GM18507 (cell line): ENCODE measurements at regions not wholly inside any gene's neighbourhood (a gene's known extent, or its start where the extent isn't known, plus 50 kb on each side); places are given as distances from the start of the nearest gene placed in this dataset.

Experiments used
- DNase-seq: peaks from one replicate; pipeline ENCODE4 v3.0.0; 2011; ENCODE audit warnings: low read depth; ENCODE audit not compliant: insufficient read length; ENCODE audit errors: extremely low spot score
- FAIRE-seq: peaks from 2 replicates; lab custom pipeline; 2011; peaks lifted over from hg19 to GRCh38; lab: Jason Lieb, UNC

DNA sequence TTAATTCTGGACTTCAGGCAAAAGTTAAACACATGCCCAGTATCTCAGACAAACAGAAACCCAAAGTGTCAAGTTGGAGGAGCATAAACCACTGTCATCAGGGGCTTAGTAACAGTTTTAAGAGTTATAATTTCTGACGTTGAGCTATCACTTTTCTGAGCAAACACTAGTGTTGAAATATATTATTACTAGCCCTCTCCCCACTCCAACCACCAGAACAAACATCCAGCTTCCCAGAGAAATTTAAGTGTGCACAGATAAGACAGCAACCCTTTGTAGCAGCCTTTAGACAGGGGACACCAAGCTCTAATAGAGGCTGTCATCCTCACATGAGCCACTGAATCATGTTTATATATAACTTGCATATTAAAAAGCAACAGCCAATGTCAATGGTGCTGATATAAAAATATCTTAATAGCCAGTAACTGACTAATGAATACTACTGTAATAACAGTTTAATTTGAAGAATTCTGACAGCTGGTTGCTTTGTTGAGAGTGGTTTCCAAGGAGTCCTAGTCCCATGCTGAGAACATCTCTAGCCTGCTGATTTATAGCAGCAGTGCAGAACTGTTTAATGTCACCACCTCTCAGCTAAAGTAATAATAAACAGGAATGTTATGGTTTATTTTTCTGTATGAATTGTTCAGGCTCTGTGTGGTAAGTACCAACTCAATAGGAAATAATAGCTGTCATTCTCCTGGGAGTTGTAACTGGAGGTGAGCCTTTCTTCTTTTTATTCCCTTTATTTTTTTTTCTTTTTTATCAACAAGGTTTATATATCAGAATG, 528.7 kb upstream of the ZNF608 start:
- FAIRE-seq (no peak), DNase-seq (no peak)

DNA sequence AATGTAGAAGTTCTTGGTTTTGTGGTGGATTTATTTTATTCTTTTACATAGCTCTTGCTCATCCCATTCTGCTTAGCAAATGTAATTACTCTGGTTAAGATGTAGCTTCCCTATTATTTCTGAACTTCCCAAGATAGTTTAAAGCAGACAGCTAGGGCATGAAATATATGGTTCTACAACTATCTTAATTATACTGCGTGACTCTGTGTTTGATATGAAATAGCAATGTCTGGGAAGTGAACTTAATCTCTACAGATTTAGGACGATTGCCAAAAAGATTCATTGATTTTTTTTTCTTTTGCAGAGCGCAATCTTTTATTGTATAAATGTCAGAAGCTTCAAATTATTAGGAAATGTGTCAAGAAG, 529.3 kb upstream of the ZNF608 start:
- FAIRE-seq (no peak), DNase-seq (no peak)

DNA sequence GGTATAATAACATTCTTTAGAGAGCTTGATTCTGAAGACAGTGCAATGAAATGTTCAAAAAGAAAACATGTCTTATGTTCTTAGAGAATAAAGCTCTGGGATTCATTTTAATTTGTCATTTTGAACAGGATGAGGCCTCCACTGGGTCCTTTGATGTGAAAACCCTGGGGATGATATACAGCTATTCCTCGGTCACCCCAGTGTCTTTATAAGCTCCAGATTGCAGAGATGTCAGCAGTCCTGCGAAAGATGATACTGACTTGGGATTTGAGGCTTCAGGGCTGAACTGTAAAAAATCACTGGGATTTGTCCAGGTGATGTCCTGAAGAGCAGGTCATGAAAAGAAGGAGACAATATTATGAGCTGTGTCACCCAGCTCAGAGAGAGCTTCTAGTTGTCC, 529.7 kb upstream of the ZNF608 start:
- FAIRE-seq (no peak), DNase-seq (no peak)

DNA sequence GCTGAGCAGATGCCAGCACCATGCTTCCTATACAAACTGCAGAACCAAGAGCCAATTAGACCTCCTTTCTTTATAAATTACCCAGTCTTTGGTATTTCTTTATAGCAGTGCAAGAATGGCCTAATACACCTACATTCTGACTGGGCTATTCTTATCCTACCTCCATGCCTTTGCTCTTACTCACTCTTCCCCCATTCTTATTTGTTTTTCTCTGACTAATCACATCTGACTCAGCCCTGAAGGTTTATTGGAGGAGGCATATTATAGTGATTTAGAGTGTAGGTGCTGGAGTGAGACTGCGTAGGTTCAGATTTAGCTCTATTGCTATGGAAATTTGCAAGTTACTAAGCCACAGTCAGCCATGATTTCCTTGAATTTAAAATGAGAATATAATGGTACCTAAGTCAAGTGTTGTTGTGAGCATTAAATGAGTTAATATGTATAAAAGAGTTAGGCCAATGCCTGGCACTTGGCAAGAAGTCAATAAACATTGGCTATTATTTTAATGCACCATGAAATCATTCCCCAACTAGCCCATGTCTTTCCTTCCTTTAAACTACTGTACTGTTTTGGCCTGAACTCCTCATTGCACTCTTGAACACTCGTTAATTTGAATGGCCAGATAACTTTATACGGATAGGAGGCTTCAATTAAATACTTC, 531.2 kb upstream of the ZNF608 start:
- FAIRE-seq = no peak
- no peak for DNase-seq

DNA sequence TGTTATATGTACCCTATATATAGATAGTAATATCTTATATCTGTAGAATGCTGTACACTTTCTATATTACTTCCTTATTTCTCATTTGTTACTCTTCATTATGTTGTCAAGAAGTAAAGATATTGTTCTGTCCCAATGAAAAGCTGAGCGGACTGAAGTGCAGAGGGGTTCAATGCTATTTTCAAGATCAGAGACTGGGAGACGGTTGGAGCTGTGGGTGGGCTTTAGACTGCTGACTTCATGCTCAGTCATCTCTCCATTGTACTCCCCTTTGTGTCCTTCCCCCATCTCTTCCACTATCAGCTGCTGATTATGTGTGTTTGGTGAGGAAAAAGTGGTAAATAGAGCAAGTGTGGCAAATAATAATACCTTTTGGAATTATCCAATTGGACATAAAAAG, 532.3 kb upstream of the ZNF608 start:
- FAIRE-seq (no peak), DNase-seq (no peak)

DNA sequence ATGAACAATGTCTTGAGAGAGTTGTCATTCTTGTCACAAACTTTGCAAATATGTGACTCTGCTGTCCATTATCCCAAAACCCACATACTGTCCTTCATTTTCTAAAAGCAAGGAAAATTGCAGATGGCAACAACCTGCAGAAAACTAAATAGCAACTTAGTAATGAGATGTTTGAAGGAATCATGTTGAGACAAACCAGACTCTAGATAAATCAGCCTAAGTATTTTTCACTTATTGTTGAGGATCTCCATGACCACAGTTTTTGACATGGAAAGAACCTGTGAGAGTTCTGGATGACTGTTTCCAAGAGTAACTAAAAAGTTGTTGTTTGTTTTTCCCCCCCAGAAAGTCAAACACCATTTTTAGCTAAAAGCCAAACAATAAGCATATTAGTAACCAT, 535.2 kb upstream of the ZNF608 start:
- FAIRE-seq (no peak), DNase-seq (no peak)

DNA sequence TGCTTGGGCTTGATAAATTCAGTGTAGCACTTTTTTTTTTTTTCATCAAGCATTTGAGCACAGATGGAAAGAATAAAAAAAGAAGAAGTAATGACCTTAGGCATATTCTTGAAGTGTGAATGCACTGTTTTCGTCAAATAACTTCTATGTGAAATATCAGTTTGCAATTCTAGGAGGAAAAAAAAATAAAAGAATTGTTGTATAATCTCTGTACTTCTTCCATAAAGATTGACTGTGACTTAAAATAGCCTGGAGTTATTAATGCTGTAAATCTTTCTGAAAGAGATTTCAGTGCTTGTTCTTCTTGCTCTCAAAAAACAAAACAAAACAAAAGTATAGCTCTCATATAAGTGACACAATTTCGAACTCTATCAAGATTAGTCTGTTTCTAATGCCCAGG, 536.9 kb upstream of the ZNF608 start:
- no peak for DNase-seq
- FAIRE-seq = no peak

DNA sequence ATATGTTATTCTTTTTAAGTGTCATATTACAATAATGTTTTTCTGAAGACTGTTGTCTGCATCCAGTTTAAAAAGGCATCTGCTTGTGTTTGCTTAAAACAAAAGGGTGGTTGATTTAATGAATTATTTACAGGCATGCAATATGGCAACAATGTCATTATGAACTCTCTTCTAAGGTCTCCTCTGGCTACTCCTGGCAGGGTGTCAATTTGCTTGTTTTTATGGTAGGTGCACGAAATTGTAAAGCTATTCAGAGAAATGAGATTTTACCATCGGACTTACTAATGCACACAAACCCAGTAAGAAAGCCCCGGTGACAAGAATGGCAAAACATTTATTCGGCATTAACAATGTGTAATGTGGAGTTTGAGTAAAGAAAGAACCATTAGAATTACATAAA, 539.8 kb upstream of the ZNF608 start:
- FAIRE-seq (no peak), DNase-seq (no peak)

DNA sequence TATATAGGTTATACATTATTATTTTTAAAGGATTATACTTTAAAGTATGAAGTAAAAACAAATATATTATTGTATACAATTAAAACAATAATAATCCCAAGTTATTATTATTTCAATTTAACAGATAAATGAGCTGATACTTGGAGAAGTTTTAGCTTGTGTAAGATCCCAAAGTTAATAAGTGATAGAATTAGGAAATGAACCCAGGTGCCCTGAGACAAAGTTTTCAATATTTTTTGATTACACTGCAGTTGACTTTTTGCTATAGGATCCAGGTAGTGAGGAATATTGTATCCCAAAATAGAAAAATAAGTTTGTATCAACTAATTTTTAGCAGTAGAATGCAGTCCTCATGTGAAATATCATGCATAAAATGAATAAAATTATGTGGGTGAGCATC, 543.2 kb upstream of the ZNF608 start:
- FAIRE-seq (no peak), DNase-seq (no peak)

DNA sequence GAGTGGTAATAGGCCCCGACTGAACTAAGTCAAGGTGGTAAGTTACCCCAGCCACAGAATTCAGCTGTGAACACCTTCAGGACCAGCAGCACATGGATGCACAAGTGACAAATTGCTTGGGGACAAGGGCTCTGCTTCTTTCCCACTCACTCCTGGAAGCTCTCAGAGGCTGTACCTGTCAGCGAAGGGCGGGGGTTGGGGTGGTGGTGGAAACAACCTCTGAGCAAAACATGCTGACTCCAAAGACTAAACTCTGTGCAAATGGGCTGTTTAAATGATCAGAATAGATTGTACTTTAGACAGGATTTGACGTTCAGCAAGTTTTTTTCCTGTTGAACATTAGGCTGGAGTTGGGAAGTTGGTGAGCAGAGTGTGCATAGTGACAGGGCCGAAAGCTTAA, 544.5 kb upstream of the ZNF608 start:
- no peak for FAIRE-seq
- DNase-seq = no peak

DNA sequence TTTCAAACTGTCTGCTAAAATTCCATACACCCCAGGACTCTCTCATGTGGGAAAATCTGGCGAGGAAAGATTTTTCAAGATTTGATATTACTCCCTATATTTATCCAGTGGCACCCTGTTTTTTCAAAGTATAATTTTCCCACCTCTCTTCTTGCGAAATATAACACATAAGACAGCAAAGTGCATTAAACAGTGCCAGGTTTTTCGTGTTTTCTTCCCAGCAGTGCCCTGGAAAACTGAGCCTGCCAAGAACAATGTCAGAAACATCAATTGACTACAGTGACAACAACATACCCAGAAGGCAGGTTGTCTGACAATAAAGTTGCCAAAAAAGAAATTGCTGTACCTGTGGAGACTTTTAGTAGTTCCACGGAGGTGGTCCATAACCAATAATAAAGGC, 545.0 kb upstream of the ZNF608 start:
- DNase-seq (no peak), FAIRE-seq (no peak)

DNA sequence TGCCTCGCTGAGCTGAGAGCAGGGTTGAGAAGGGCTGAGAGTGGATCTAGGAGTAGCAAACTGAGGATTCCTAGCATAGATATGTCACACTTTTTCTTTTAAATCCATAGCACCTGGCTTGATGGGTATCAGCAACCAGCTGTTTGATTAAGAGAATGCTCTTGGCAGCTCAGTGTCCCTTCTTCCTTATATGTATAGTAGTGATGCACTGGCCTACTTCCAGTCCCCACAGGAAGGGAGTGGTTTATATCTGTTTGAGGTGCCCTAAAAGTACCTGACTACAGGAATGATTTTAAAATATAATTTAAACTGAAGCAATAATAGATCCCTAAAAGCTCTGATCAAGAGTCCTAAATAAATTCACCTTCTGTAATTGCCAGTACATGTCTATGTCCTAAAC, 546.8 kb upstream of the ZNF608 start:
- no peak for DNase-seq
- FAIRE-seq = no peak

DNA sequence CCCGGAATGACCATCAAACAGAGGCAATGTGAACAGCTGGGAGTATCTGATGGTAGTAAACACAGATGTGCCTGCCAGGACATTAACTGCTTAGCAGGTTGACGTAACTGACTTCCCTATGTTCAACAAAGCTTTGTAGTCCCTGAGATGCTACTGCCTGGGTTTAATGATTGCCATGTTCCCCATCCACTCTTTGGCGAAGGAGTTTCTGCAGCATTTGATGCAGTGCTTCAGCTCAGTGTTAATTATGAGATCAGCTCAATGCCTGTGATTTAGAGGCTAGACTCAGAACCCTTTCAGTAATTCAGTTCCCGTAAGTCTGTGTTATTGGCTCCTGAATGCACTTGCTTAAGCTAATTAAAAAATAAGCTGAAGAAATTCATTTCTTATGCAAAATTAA, 547.3 kb upstream of the ZNF608 start:
- DNase-seq = no peak

DNA sequence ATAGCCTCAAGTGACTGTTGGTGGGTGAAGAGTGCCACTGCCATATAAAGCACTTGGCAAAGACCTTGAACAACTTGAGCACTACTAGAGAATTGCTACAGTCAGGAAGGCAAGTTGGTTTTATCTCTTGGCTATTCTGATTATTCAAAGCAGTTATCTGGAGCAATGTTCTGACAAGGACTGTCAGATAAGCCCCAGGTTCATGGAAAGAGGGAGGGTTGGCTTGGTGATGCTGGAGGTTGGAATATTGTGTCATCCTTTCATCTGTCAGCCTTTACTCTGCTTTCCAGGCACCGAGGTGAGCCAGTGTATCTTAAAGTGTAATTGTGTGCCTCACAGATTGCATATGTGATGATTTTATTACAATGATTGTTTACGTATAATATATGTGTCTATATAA, 548.4 kb upstream of the ZNF608 start:
- FAIRE-seq = no peak
- no peak for DNase-seq

More for the DNA sequence above, 547.3 kb upstream of the ZNF608 start:
- no peak for FAIRE-seq

DNA sequence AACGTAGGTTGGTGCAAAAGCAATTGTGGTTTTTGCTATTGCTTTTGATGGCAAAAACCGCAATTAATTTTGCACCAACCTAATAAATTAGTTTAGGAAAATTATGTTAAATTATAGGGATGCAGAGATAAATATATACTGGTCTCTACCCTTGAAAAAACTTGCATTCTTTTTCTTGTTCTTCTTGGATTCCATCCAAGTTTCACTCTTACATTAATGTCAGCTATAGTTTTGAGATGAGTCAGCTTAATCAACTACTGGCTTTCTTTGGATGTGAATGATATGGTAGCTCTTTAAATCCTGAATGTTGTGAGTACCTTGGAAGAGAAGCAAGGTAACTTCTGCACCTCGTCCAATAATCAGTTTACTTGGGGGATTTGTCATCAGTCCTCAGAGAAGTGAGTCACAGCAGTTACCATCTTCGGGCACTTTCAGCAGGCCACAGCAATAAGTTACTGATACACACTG, 549.0 kb upstream of the ZNF608 start:
- DNase-seq = peak; percentile 2

DNA sequence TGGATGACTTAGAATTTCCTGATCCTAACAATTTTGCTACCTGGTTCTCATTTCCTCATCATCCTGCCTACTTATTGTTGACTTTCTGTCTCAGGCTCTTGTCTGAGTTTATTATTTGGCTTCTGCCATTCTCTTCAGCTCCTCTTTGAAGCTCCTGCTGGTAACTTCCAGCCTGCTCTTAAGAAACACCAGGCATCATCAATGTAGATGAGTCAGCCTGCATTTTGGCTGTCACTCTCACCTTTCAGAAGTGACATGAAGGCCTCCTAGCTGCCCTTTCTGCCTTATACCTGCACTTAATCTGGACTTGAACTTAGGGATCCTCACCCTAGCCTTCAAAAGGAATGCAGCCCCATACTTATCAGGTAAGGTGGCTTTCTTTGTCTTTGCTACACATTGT, 551.8 kb upstream of the ZNF608 start:
- DNase-seq (no peak), FAIRE-seq (no peak)

More for the DNA sequence above, 549.0 kb upstream of the ZNF608 start:
- peak; percentile 12 for FAIRE-seq

DNA sequence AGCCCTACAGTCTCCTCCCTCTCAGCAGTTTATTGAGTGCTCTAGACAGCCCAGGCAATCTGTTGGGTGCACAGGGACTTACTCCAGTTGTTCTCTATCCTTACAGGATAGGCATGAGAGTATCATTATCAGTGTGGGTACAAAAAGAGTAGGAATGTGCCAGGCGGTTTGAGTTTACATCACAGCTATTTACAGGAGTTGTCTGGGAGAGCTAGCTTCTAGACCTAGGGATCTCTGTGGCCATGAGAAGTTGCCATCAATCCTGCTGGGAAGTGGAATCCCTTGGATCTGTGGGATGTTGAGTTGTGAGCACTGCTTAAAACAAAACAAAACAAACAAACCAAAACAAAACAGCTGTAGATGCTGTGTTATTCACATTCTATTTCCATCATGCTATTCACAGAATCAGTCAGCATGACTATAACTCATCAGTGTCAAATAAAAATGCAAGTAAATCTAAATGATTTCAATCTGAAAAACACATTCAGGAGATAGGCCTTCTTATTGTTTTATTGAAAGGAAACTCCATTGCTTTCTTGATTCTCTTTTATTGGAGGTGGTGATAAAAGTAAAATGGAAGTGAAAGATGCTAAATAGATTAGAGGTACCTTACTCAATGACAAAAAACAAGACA, 552.4 kb upstream of the ZNF608 start:
- FAIRE-seq (no peak), DNase-seq (no peak)

DNA sequence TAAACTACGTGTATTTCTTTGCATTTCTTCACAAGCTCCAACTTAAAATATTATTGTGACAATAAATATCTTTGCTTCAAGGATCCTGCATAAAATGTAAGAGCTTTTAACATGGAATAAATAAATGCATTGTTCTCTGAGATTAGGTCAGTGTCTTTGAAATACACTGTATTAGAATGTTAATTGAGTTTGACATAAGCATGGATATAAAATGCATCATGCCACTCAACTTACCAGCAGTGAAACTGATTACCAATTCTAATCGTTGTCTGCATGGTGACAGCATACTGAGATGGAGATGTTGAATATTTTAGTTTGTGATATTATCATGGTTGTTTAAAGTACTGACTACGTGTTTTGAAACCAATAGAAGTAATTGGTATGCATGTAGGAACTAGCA, 555.3 kb upstream of the ZNF608 start:
- no peak for DNase-seq
- no peak for FAIRE-seq

DNA sequence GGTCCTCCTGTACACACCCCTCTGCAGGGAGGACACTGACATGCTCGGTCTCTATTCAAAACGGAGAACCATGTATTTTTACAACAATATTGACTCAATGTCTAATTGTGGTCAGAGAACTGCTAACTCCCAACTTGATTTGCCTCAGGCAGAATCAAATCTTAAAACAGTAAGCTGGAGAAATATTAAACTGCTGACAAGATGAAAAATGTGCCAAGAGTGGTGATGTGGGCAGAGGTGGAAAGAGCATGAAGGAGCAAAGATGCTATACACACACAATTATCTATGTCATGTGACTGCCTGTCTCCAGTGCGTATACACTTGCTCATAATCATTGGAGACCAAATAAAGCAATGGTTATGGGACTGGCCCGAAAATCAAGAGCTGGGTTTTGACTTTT, 556.1 kb upstream of the ZNF608 start:
- FAIRE-seq (no peak), DNase-seq (no peak)

DNA sequence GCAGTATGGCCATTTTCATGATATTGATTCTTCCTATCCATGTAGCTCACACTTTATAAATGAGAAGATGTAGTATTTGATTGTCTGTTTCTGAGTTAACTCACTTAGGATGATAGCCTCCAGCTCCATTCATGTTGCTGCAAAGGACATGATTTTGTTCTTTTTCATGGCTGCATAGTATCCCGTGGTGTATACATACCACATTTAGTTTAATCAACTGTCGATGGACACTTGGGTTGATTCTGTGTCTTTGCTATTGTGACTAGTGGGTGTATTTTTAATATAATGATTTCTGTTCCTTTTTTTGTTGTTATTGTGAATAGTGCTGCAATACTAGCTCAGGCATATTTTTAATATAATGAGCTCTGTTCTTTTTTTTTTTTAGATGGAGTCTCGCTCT, 560.3 kb upstream of the ZNF608 start:
- FAIRE-seq (no peak), DNase-seq (no peak)

DNA sequence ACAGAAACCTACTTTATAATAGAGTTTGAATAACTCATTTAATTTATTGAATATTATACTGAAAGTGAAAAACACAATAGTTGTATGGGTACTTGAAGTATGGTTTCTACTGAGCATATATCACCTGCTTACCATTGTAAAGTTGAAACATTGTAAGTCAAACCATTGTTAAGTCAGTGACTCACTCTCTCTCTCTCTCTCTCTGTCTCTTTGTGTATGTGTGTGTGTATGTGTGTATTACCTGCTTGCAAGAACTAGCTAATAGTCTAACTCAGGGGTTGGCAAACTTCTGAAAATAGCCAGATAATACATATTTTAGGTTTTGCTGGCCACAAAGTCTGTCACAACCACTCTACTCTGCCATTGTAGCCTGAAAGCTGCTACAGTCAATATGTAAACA, 564.3 kb upstream of the ZNF608 start:
- FAIRE-seq = no peak

More for the DNA sequence above, 564.3 kb upstream of the ZNF608 start:
- DNase-seq = no peak
